ENCODE measurements at regions not wholly inside any gene's neighbourhood (a gene's known extent, or its start where the extent isn't known, plus 50 kb on each side); places are given as distances from the start of the nearest gene placed in this dataset.

- DNase-seq (ENCODE audit: low spot score), result no peak
Measured at GRCh38 chr20:58565461-58566175, 50.4 kb upstream of the APCDD1L start.
